Testis (tissue), 2 donors: ENCODE measurements at regions not wholly inside any gene's neighbourhood (a gene's known extent, or its start where the extent isn't known, plus 50 kb on each side); places are given as distances from the start of the nearest gene placed in this dataset.
A peak's percentile ranks its signal among the peaks of the same experiment; 100 is the strongest.

Source experiments
- DNase-seq: peaks from one replicate; pipeline ENCODE4 v3.0.0-alpha.2; 2019
- H3K27ac ChIP-seq, 2 donors: fragments of 200-600 bp; sonication (generic); one replicate each; pipeline ENCODE4 v1.5.1; 2019
- H3K27me3 ChIP-seq: fragments of 200-600 bp; sonication (generic); one replicate; pipeline ENCODE4 v1.5.1; 2019
- H3K36me3 ChIP-seq: fragments of 200-600 bp; sonication (generic); one replicate; pipeline ENCODE4 v1.5.1; 2017; ENCODE audit warnings: low read depth; ENCODE audit errors: missing control alignments
- H3K4me1 ChIP-seq: fragments of 200-600 bp; sonication (generic); one replicate; pipeline ENCODE4 v1.5.1; 2019
- H3K4me3 ChIP-seq, 2 donors: fragments of 200-600 bp; sonication (generic); one replicate each; pipeline ENCODE4 v1.5.1; 2017 to 2019
- H3K9me3 ChIP-seq: fragments of 200-600 bp; sonication (generic); one replicate; pipeline ENCODE4 v1.5.1; 2017
- CTCF ChIP-seq, 3 experiments: fragments of 450-650 bp in 2 of 3; fragments of 200-600 bp in 1 of 3; sonication (generic) in 1 of 3; IDR thresholded peaks; one replicate each; pipeline ENCODE4 v1.5.1; 2016 to 2019; ENCODE audit warnings: antibody characterized with exemption in 3 of 3, mild to moderate bottlenecking in 2 of 3, moderate library complexity in 1 of 3
- POLR2A ChIP-seq: fragments of 450-650 bp; IDR thresholded peaks from one replicate; pipeline ENCODE4 v1.6.1; 2017; ENCODE audit warnings: antibody characterized with exemption, mild to moderate bottlenecking, moderate library complexity
- WGBS, 2 donors: methylation state at CpG; one replicate each; pipeline ENCODE4 v1.1.5; 2018; 5-methylcytosine and 5-hydroxymethylcytosine counted together
- intact Hi-C: fragments of 100-400 bp; cut with DNase I; formaldehyde crosslinking; loops from one replicate; pipeline ENCODE4 v1.15.1; 2023; ENCODE audit warnings: low total_unique reads

GRCh38 chr2:138219961-138220360 is 255.7 kb downstream of the HNMT start:
- H3K4me1 ChIP-seq: no peaks in the 10 kb centered on the region
- intact Hi-C loops: no loop called here
- no peak overlapping the region for H3K4me3 ChIP-seq
- H3K36me3 ChIP-seq: no peaks in the 10 kb centered on the region
- no peak for DNase-seq
- 65 to 83% methylated on average over 5 of the region's 5 CpGs for WGBS, 2 donors
- no peaks in the 10 kb centered on the region for H3K27me3 ChIP-seq
- no peaks in the 10 kb centered on the region for H3K9me3 ChIP-seq
- no peak overlapping the region for H3K27ac ChIP-seq
- TF ChIP-seq CTCF (IDR thresholded peaks at IDR 0.05): no peak
- no peak for TF ChIP-seq POLR2A

GRCh38 chr2:138221358-138221757 is 257.1 kb downstream of the HNMT start:
- Histone ChIP-seq H3K4me3 (no peak overlapping the region), H3K27me3 (no peaks in the 10 kb centered on the region), H3K27ac (no peak overlapping the region), H3K4me1 (no peaks in the 10 kb centered on the region), H3K36me3 (no peaks in the 10 kb centered on the region), H3K9me3 (no peaks in the 10 kb centered on the region)
- 91 to 94% methylated on average over 4 of the region's 4 CpGs for WGBS, 2 donors
- intact Hi-C loops: no loop called here
- no peak for DNase-seq
- TF ChIP-seq POLR2A (no peak), CTCF (IDR thresholded peaks at IDR 0.05) (no peak)

GRCh38 chr2:138223319-138223718 is 259.0 kb downstream of the HNMT start:
- Histone ChIP-seq H3K4me1 (no peaks in the 10 kb centered on the region), H3K4me3 (no peak overlapping the region), H3K27me3 (no peaks in the 10 kb centered on the region), H3K27ac (no peak overlapping the region), H3K36me3 (no peaks in the 10 kb centered on the region), H3K9me3 (no peaks in the 10 kb centered on the region)
- TF ChIP-seq CTCF (IDR thresholded peaks at IDR 0.05): no peak
- no peak for TF ChIP-seq POLR2A
- 88 to 96% methylated on average over 6 of the region's 6 CpGs for WGBS, 2 donors
- intact Hi-C loops: no loop called here
- no peak for DNase-seq

- intact Hi-C loops: no loop called here
- peak overlapping the region in 1 of 2 donors; percentile 41 for H3K27ac ChIP-seq
- H3K4me1 ChIP-seq: no peaks in the 10 kb centered on the region
- no peaks in the 10 kb centered on the region for H3K36me3 ChIP-seq
- TF ChIP-seq CTCF (IDR thresholded peaks at IDR 0.05) (no peak), POLR2A (no peak)
- no peak for DNase-seq
- no peaks in the 10 kb centered on the region for H3K9me3 ChIP-seq
- no peaks in the 10 kb centered on the region for H3K27me3 ChIP-seq
- no peak overlapping the region for H3K4me3 ChIP-seq
These were observed 262.9 kb downstream of the HNMT start for GRCh38 chr2:138227195-138227594.

GRCh38 chr2:138228101-138228500 is 263.8 kb downstream of the HNMT start:
- no peak for DNase-seq
- Histone ChIP-seq H3K4me1 (no peaks in the 10 kb centered on the region), H3K36me3 (no peaks in the 10 kb centered on the region), H3K4me3 (no peak overlapping the region), H3K9me3 (no peaks in the 10 kb centered on the region), H3K27ac (peak overlapping the region in 1 of 2 donors; percentile 3), H3K27me3 (no peaks in the 10 kb centered on the region)
- TF ChIP-seq POLR2A (no peak), CTCF (IDR thresholded peaks at IDR 0.05) (no peak)
- 83 to 96% methylated on average over 2 of the region's 2 CpGs for WGBS, 2 donors
- intact Hi-C loops: no loop called here
